ENCODE measurements at regions not wholly inside any gene's neighbourhood (a gene's known extent, or its start where the extent isn't known, plus 50 kb on each side); places are given as distances from the start of the nearest gene placed in this dataset.

DNA sequence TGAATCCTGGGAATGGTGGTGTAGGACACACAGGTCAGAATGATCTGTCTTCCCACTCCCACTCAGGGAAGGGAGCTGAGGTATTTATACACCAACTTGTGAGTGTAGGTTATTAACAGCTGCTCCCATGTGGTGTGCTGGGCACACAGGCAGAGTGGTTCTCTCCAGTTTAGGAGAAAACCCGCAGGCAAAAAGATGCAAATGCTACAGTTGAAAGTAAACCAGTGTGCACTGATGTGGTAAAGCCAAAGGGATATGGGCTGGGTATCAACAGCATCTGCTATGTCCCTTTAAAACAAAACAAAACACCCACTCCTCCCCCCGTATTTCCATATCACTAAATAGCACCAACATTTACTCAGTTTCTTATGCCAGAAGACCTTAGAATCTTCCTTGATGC, 75.4 kb upstream of the SYT13 start:
- TF ChIP-seq, protein P1, sequence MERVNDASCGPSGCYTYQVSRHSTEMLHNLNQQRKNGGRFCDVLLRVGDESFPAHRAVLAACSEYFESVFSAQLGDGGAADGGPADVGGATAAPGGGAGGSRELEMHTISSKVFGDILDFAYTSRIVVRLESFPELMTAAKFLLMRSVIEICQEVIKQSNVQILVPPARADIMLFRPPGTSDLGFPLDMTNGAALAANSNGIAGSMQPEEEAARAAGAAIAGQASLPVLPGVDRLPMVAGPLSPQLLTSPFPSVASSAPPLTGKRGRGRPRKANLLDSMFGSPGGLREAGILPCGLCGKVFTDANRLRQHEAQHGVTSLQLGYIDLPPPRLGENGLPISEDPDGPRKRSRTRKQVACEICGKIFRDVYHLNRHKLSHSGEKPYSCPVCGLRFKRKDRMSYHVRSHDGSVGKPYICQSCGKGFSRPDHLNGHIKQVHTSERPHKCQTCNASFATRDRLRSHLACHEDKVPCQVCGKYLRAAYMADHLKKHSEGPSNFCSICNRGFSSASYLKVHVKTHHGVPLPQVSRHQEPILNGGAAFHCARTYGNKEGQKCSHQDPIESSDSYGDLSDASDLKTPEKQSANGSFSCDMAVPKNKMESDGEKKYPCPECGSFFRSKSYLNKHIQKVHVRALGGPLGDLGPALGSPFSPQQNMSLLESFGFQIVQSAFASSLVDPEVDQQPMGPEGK (CRISPR knock-in tag; IDR thresholded peaks at IDR 0.05), result no peak
- TF ChIP-seq, protein P2, sequence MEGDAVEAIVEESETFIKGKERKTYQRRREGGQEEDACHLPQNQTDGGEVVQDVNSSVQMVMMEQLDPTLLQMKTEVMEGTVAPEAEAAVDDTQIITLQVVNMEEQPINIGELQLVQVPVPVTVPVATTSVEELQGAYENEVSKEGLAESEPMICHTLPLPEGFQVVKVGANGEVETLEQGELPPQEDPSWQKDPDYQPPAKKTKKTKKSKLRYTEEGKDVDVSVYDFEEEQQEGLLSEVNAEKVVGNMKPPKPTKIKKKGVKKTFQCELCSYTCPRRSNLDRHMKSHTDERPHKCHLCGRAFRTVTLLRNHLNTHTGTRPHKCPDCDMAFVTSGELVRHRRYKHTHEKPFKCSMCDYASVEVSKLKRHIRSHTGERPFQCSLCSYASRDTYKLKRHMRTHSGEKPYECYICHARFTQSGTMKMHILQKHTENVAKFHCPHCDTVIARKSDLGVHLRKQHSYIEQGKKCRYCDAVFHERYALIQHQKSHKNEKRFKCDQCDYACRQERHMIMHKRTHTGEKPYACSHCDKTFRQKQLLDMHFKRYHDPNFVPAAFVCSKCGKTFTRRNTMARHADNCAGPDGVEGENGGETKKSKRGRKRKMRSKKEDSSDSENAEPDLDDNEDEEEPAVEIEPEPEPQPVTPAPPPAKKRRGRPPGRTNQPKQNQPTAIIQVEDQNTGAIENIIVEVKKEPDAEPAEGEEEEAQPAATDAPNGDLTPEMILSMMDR (CRISPR knock-in tag; IDR thresholded peaks at IDR 0.05), result no peak
- no peak for TF ChIP-seq EEA1 (CRISPR knock-in tag; IDR thresholded peaks at IDR 0.05; ENCODE audit: borderline replicate concordance)
- TF ChIP-seq KDM5B (CRISPR knock-in tag; IDR thresholded peaks at IDR 0.05; ENCODE audit: borderline replicate concordance), result no peak
- TF ChIP-seq, protein P3, sequence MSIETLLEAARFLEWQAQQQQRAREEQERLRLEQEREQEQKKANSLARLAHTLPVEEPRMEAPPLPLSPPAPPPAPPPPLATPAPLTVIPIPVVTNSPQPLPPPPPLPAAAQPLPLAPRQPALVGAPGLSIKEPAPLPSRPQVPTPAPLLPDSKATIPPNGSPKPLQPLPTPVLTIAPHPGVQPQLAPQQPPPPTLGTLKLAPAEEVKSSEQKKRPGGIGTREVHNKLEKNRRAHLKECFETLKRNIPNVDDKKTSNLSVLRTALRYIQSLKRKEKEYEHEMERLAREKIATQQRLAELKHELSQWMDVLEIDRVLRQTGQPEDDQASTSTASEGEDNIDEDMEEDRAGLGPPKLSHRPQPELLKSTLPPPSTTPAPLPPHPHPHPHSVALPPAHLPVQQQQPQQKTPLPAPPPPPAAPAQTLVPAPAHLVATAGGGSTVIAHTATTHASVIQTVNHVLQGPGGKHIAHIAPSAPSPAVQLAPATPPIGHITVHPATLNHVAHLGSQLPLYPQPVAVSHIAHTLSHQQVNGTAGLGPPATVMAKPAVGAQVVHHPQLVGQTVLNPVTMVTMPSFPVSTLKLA (IDR thresholded peaks at IDR 0.05), result no peak
- no peak for TF ChIP-seq ARHGAP35 (CRISPR knock-in tag; IDR thresholded peaks at IDR 0.05; ENCODE audit: borderline replicate concordance)
- TF ChIP-seq EHMT2 (IDR thresholded peaks at IDR 0.05; ENCODE audit: borderline replicate concordance, low read depth, low read length), result no peak
- no peak for TF ChIP-seq TAF1 (CRISPR knock-in tag; IDR thresholded peaks at IDR 0.05)
